Nephron progenitor cell (in vitro differentiated cells): ENCODE measurements at regions not wholly inside any gene's neighbourhood (a gene's known extent, or its start where the extent isn't known, plus 50 kb on each side); places are given as distances from the start of the nearest gene placed in this dataset.
A peak's percentile ranks its signal among the peaks of the same experiment; 100 is the strongest.
"Not testable (repeated sequence)": the region's sequence is repeated elsewhere in the genome, so short reads cannot be mapped to it uniquely, and the experiment has no call there.

ENCODE experiments used
- DNase-seq: peaks from one replicate; pipeline ENCODE4 v3.0.0; 2021
- H3K27ac Mint-ChIP-seq: 2 replicates; pipeline ENCODE4 v1.8.0; 2021; ENCODE audit warnings: mild to moderate bottlenecking, moderate library complexity, mixed read lengths
- H3K27me3 Mint-ChIP-seq: 2 replicates; pipeline ENCODE4 v1.8.0; 2021; ENCODE audit warnings: mild to moderate bottlenecking, low read depth, mixed read lengths; ENCODE audit not compliant: poor library complexity
- H3K36me3 Mint-ChIP-seq: 2 replicates; pipeline ENCODE4 v1.8.0; 2021; ENCODE audit warnings: low read depth, mixed read lengths
- H3K4me1 Mint-ChIP-seq: 2 replicates; pipeline ENCODE4 v1.8.0; 2021; ENCODE audit warnings: mixed read lengths
- H3K4me3 Mint-ChIP-seq: 2 replicates; pipeline ENCODE4 v1.8.0; 2021; ENCODE audit warnings: mild to moderate bottlenecking, moderate library complexity, mixed read lengths
- H3K9me3 Mint-ChIP-seq: 2 replicates; pipeline ENCODE4 v1.8.0; 2021; ENCODE audit warnings: mild to moderate bottlenecking, moderate library complexity, mixed read lengths
- TF ChIP-seq, protein P1 (sequence below): fragments of 200-600 bp; sonication (generic); IDR thresholded peaks from 2 replicates; pipeline ENCODE4 v1.5.0; 2021; ENCODE audit warnings: antibody characterized with exemption

- not testable (repeated sequence) for H3K9me3 Mint-ChIP-seq, H3K4me1 Mint-ChIP-seq, H3K27me3 Mint-ChIP-seq, DNase-seq, H3K36me3 Mint-ChIP-seq, H3K27ac Mint-ChIP-seq, H3K4me3 Mint-ChIP-seq
Observed at GRCh38 chr15:34528055-34528754, 55.2 kb downstream of the GOLGA8B start.

- not testable (repeated sequence) for H3K27me3 Mint-ChIP-seq, H3K36me3 Mint-ChIP-seq
Observed at GRCh38 chr15:34527641-34528040, 55.8 kb downstream of the GOLGA8B start.

GRCh38 chr15:34523849-34524248, 59.6 kb downstream of the GOLGA8B start:
- not testable (repeated sequence) for H3K27me3 Mint-ChIP-seq, H3K4me3 Mint-ChIP-seq, H3K9me3 Mint-ChIP-seq, H3K36me3 Mint-ChIP-seq, H3K4me1 Mint-ChIP-seq, H3K27ac Mint-ChIP-seq, DNase-seq

More at GRCh38 chr15:34527641-34528040, 55.8 kb downstream of the GOLGA8B start:
- not testable (repeated sequence) for H3K27ac Mint-ChIP-seq, H3K4me3 Mint-ChIP-seq, DNase-seq, H3K9me3 Mint-ChIP-seq, H3K4me1 Mint-ChIP-seq

DNA sequence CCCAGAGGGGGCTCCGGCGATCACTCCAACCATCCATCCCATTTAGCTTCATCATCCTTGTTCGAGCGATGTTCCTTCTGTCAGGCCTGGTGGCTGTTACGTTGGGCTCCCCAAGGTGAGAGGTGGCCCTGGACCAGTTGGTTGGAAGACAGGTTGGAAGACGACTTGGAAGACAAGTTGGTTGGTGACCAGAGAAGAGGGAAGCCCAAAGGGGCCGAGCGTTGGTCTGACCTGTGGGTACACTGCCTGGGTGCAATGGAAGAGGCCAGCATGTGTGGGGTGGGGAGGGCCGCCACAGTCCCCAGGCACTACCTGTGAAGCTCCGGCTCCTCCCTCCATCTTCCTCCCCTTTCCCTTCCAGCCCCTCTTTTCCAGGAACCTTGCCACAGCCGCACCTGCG, 60.9 kb downstream of the GOLGA8B start:
- H3K27ac Mint-ChIP-seq, H3K27me3 Mint-ChIP-seq, H3K4me3 Mint-ChIP-seq, H3K36me3 Mint-ChIP-seq, DNase-seq, H3K4me1 Mint-ChIP-seq, H3K9me3 Mint-ChIP-seq: not testable (repeated sequence)

DNA sequence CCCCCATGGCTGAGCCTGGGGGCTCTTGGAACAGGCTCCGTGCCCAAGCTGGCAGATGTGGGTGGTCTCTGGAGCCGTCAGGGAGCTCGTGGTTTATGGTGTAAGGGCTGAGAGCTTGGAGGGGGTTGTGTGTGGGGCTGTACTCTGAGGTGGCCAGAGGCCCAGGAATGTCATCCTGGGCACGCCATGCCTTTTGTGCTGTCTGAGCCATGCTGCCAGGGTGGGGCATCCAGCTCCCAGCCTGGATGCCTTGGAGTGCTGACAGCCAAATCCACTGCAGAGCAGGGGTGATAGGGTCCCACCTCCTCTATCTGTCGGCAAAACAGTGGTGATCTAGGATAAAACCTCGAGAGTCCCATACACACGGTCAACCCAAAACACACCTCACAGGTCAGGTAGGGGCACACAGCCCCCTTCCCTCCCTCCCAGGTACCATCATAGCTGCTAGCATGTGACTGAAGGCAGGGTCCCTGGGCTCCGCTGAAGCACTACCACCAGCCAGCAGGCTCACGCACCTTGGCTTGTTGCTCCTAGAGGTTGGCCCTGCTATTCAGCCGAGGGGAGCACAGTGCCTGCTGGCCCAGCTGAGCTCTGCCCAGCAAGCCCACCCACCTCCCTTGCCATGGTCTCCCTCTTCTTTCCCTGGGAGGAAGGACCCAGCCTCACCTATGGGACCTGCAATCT, 61.5 kb downstream of the GOLGA8B start:
- H3K36me3 Mint-ChIP-seq, H3K4me1 Mint-ChIP-seq, DNase-seq, H3K27ac Mint-ChIP-seq, H3K9me3 Mint-ChIP-seq, H3K4me3 Mint-ChIP-seq: not testable (repeated sequence)
- H3K27me3 Mint-ChIP-seq = peaks cover 13% of the 10 kb centered on the region

- DNase-seq = no peak
- peaks cover 6% of the 10 kb centered on the region for H3K4me1 Mint-ChIP-seq
- peaks cover 25% of the 10 kb centered on the region for H3K27me3 Mint-ChIP-seq
- no peak overlapping the region for H3K27ac Mint-ChIP-seq
- H3K36me3 Mint-ChIP-seq = no peaks in the 10 kb centered on the region
- no peaks in the 10 kb centered on the region for H3K9me3 Mint-ChIP-seq
- TF ChIP-seq, protein P1, sequence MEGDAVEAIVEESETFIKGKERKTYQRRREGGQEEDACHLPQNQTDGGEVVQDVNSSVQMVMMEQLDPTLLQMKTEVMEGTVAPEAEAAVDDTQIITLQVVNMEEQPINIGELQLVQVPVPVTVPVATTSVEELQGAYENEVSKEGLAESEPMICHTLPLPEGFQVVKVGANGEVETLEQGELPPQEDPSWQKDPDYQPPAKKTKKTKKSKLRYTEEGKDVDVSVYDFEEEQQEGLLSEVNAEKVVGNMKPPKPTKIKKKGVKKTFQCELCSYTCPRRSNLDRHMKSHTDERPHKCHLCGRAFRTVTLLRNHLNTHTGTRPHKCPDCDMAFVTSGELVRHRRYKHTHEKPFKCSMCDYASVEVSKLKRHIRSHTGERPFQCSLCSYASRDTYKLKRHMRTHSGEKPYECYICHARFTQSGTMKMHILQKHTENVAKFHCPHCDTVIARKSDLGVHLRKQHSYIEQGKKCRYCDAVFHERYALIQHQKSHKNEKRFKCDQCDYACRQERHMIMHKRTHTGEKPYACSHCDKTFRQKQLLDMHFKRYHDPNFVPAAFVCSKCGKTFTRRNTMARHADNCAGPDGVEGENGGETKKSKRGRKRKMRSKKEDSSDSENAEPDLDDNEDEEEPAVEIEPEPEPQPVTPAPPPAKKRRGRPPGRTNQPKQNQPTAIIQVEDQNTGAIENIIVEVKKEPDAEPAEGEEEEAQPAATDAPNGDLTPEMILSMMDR = no peak
- H3K4me3 Mint-ChIP-seq = no peak overlapping the region
Observed at GRCh38 chr15:34520566-34520965, 62.9 kb downstream of the GOLGA8B start.

DNA sequence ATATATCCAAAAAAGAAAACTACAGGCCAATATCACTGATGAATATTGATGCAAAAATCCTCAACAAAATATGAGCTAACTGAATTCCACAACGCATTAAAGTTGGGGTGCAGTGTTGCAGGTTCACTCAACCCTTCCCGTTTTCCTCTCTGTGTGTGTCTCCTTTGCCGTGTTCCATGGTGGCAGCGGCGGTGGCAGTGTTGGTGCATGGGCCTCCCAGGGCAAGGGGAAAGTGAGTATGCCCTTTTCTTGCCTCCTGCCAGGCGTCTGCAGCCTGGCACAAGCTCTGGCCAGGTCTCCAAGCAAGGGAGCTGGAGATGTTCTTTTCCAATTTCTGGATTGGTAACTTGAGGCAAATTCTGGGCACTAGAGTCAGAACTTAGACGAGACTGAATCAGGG, 63.4 kb downstream of the GOLGA8B start:
- Mint-ChIP-seq H3K27me3 (peaks cover 30% of the 10 kb centered on the region), H3K4me1 (peaks cover 10% of the 10 kb centered on the region)
- H3K36me3 Mint-ChIP-seq, DNase-seq, H3K4me3 Mint-ChIP-seq, H3K27ac Mint-ChIP-seq, H3K9me3 Mint-ChIP-seq: not testable (repeated sequence)

DNA sequence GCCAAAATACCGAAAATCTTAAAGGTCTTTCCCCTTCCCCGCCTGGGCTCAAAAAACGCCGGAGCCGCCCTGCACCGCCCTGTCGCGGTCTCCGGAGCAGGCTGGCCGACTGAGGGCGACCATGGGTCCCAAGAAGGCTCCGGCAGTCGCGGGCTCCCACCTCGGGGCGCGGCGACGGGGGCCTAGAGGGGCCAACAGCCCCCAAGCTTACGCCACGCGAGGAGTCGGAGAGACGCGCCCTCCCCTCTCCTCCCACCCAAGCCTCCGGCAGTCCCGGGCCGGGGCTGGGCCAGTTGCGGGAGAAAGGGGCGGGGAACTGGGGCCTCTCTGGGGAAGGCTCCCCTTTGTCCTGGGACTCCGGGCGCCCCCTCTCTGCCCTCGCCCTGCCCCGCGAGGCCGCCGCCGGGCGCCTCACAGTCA, 69.2 kb downstream of the GOLGA8B start:
- Mint-ChIP-seq H3K27me3 (peaks cover 82% of the 10 kb centered on the region), H3K9me3 (peaks cover 4% of the 10 kb centered on the region), H3K36me3 (no peaks in the 10 kb centered on the region), H3K4me3 (peak overlapping the region; percentile 88), H3K4me1 (peaks cover 30% of the 10 kb centered on the region), H3K27ac (no peak overlapping the region)
- TF ChIP-seq, protein P1 = no peak
- DNase-seq = peak; percentile 67

DNA sequence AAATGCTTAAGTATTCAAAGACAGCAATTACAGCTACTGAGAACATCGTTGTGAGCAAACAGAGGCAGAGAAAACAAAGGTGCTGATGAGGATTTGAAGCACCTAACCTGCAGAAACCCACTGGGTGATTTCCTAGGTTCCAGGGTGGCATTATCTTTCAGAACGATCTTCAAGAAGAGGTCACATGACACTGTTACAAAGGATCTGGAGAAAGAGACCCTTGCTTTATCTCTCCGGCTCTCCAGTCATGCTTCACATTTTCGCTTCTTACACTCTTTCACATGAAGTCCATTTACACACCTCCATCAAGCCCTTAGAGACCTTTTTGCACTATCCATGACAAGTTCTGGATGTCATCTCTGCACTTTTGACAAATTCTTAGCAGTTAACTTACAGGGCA, 70.8 kb downstream of the GOLGA8B start:
- Mint-ChIP-seq H3K4me1 (peaks cover 30% of the 10 kb centered on the region), H3K27ac (no peak overlapping the region), H3K4me3 (peak overlapping the region; percentile 88), H3K27me3 (peaks cover 77% of the 10 kb centered on the region), H3K9me3 (peaks cover 4% of the 10 kb centered on the region), H3K36me3 (no peaks in the 10 kb centered on the region)
- TF ChIP-seq, protein P1 = no peak
- no peak for DNase-seq
